ENCODE measurements at regions not wholly inside any gene's neighbourhood (a gene's known extent, or its start where the extent isn't known, plus 50 kb on each side); places are given as distances from the start of the nearest gene placed in this dataset.

DNA sequence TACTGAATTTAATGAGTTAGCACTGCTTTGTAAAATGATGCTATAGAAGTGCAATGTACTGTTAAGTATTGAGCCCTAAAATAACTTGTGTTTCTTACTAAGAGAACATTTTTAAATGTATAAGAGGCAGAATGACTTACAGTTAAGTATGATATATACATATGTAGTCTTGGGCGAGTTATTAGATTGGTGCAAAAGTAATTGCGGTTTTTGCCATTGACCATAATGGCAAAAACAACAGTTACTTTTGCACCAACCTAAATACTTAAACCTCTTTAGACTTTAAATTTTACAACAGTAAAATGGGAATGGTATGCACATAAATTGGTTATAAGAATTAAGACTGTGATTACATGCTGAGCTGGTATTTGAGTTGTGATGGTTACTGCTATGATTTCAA is 79.8 kb downstream of the CNTN3 start:
- TF ChIP-seq, protein P1, sequence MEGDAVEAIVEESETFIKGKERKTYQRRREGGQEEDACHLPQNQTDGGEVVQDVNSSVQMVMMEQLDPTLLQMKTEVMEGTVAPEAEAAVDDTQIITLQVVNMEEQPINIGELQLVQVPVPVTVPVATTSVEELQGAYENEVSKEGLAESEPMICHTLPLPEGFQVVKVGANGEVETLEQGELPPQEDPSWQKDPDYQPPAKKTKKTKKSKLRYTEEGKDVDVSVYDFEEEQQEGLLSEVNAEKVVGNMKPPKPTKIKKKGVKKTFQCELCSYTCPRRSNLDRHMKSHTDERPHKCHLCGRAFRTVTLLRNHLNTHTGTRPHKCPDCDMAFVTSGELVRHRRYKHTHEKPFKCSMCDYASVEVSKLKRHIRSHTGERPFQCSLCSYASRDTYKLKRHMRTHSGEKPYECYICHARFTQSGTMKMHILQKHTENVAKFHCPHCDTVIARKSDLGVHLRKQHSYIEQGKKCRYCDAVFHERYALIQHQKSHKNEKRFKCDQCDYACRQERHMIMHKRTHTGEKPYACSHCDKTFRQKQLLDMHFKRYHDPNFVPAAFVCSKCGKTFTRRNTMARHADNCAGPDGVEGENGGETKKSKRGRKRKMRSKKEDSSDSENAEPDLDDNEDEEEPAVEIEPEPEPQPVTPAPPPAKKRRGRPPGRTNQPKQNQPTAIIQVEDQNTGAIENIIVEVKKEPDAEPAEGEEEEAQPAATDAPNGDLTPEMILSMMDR (IDR thresholded peaks at IDR 0.05), result no peak
- TF ChIP-seq POLR2A (IDR thresholded peaks at IDR 0.05) (no peak), POLR2AphosphoS5 (IDR thresholded peaks at IDR 0.05) (no peak), EP300 (IDR thresholded peaks at IDR 0.05) (no peak)

All from upper lobe of left lung (tissue), 4 donors.